NB4 (cell line): ENCODE measurements at regions not wholly inside any gene's neighbourhood (a gene's known extent, or its start where the extent isn't known, plus 50 kb on each side); places are given as distances from the start of the nearest gene placed in this dataset.

Source experiments
- CTCF ChIP-seq: IDR thresholded peaks from one replicate; pipeline ENCODE4 v1.5.1; 2012; ENCODE audit warnings: low read depth, low read length
- POLR2A ChIP-seq: IDR thresholded peaks from 2 replicates; pipeline ENCODE4 v1.6.1; 2011; ENCODE audit warnings: mild to moderate bottlenecking; ENCODE audit not compliant: insufficient read length; ENCODE audit errors: extremely low read depth

DNA sequence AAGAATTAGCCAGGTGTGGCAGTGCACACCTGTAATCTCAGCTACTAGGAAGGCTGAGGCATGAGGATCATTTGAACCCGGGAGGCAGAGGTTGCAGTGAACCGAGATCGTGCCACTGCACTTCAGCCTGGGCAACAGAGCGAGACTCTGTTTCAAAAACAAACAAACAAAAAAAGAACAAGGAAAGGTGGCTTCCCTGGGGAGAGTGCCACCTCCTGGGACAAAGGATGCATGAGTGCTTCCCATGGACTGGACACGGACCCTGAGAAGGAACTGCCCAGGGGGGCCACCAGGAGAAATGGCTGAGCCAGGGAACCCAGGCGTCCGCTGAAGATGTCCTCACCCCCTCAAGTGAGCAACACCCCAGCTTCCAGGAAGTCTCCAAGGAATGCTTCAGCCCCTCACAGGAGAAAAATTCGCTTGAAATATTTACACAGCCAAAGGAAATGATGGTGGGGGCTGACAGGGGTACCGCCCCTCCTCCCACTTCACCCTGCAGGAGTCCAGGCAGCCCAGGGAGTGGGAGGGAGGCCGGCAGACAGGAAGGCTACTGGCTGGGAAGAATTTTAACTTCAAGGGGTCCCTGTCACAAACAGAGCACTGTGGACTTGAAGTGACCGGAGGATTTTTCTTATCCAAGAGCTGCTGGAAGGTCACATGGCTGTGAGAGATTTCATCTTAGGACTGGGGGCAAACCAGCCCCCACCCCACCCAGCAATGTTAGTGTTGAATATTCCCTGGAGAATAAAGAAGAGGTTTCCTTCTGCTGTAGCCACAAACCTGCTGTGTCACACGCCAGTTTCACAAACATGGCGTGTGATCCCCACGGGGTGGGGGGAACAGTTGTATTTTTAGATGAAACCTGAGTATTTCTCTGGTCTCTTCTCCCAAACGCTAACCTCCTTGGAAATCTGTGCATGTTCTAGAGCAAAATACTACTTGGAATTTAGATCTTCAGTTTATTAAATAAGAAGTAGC lies 90.8 kb upstream of the SLC25A33 start:
- TF ChIP-seq CTCF (no peak), POLR2A (no peak)
